Activated CD4-positive, CD25-positive, alpha-beta regulatory T cell treated with anti-CD3 and anti-CD28 coated beads, Interleukin-2, amount 50 U/mL, for 24 hours (primary cell): ENCODE measurements at regions not wholly inside any gene's neighbourhood (a gene's known extent, or its start where the extent isn't known, plus 50 kb on each side); places are given as distances from the start of the nearest gene placed in this dataset.

Experiments
- ATAC-seq, 2 donors: fragments of 150-1000 bp; cut with Tn5 transposase; one replicate each; pipeline ENCODE4 v1.10.0; 2021; ENCODE audit warnings: mild to moderate bottlenecking in 1 of 2, moderate library complexity in 1 of 2

DNA sequence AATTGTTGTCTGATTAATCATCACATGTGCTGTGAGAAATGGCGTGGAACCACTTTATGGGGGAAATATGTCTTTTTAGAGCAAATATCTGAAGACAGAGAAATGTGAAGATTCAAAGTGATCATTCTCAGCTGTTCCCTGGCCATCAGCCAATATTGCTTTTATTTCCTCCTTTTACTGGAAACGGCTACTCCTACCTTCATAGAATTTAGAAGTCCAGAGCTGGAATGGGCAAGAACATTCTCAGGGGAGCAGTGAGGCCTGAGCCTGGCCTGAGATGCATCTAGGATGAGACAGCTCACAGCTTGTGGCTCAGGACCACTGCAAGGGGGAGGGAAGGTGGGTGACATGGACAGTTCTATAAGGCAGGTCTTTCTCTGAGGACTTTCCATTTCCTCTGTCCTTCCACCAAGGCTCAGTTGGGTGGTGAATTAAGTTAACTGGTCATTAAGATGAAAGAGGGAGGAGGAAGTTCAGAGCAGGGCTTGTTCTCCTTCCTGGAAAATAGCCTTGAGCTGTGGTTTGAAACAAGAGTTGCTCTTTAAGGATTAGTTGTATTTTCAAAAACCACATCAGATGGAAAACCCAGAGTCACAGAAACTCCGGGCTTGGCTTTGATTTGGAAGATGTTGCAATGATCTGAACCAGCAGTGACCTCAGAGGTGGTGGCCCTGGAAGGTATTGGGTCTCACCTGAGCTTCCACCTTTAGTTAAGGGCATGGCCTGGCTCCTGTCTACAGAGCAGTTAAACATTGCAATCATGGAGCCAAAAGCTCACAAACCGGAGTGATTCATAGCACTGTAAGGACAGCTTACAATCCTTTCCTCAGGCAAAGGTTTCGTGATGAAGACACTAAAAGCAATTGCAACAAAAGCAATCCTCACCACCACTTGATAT, 144.3 kb downstream of the VAPA start:
- no peak for ATAC-seq

DNA sequence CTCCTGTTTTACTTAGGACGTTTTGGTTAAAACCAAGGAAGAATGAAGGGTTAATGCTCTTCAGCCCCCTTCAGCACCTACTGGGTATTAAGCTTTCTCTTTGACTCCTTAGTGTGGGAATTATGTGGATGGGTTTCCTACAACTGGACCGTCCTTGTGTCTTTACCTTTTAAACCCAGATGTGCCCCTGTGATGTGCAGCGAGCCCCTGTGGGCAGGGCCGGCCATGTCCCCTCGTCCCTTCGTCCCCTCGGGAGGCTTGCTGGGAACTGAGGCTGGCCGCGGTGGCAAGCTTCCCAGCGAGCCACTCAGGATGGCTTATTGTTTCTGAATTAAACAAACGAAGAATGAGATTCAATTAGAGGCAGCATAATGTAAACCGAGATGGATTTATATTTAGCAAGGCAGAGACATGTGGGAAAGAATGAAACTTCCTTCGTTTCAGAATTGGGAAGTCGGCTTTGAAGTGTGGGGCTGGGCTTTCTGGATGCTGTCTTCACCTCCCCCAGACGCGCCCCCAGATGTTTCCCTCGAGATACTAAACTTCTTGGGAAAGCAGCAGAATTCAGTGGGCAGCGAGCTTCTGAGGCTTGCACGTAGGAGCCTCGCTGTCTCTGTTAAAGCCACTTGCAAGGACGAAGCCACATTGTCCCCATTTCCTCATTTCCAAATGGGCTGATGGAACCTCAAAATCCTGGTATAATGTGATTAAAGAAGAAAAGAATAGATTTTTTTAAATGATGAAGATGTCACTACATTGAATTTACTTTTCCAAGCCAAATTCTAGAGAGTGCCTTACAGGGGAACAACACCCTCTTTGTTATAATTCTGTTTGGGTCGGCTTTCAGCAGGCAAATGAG, 146.0 kb downstream of the VAPA start:
- no peak for ATAC-seq

DNA sequence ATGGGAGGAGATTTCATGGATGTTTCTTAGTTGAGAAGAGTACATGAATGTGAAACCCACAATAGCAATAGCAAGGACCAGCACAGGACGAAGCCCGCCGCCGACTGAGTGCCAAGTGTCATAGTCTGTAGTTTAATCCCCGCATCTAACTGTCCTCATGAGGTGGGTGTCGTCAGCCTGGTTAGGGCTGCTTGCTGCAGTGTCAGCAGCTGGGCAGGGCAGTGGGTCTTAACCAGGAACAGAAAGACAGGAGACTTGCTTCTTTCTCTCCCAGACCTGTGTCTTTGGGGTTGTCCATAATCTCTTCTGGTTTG, 146.6 kb downstream of the VAPA start:
- ATAC-seq = no peak

DNA sequence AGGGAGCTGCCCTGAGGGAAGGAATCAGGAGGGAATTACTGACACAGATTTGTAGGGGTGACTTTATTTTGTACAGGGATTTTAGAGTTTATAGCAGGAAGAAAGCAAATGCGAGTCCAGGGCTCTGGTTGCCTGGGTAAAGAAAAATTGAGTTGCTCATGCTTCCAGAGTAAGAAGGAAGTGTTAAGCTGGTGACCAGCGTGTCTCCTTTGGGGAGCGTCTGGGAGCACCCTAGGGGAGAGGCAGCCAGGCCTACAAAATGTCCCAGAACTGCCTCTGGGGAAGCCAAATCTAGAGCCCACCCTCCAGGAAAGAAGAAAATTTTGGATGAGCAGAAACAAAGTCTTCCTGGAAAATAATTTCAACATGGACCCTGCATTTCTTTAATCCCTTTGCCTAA, 147.0 kb downstream of the VAPA start:
- no peak for ATAC-seq

DNA sequence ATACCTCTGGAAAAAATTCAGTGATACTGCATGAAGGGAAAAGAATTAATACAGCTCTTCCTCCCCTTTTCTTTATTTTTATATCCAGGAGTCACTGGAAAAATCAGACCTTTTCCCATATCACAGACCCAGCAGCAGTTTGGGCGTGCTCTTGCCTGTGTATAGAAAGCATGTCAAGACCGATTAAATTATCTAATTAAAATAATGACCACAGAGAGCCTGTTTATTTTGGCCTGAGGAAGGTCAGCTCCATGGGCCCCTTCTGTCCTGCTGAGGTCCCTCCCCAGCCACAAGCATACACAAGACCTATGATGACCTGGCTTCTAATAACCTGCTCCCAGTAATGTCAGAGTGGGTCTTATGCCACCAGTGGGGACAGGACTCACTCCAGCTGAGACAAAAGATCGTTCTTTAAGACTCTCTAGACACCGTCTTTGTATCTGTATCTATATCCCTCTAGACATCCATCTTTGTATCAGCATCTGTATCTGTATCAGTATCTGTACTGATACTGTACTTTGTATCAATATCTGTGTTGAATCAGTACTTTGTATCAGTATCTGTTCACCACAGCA, 147.8 kb downstream of the VAPA start:
- ATAC-seq = no peak

DNA sequence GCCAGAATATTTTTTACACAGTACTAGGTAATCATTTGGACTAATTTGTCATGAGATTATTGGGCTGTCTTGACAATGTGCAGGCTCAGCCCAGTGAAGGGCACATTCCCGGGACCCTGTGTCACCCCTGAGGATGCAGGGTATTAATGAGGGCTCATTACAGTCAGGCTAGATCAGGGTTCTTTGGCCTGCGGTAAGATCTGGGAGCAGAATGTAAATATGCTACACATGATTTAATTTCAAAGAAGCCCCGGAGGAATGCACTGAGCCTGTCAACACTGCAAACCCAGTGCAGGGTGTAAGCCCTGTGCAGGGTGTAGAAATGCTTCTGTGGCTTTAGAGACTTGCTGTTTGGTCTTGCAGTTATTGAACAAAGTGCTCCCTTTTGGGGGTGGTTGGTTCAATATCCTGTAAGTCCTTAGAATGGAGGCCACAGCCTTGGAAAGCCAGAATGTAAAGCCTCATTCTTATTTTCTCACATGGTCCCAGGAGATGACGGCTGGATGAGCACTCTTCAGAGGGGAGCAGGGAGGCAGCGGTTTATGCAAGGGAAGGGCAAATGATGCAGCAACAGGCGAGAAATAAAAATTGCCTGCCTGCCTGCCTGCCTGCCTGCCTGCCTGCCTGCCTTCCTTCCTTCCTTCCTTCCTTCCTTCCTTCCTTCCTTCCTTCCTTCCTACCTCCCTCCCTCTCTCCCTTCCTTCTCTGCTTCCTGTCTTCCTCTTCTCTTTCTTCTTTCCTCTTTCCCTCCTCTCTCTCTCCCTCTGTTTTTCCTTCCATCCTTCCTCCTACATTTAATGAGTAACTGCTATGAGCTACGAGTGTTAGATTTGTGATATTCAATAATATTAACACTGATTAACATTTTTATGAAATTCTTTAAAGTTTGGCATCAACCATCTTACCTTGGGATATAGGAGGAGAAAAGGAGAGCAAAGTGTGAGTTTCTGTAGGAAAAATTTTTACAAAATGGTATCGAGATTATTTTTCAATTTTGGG, 148.8 kb downstream of the VAPA start:
- ATAC-seq = no peak

DNA sequence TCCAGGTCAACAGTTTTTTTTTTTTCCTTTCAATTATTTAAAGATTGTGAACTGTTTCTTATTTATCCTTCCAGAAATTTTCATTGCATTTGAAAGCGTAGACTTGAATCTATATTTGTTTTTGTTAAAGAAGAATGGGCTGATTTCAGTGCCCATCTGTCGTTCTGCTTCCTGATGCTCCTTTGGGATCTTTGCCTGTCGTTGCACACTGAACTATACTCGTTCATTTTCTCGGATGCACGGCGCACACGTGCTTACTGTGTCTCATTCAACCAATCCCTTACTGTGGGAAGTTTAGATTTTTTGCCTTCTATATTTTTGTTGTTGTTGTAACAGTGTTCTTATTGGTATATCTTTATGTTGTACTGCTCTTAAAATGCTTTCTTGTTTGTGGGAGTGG, 149.7 kb downstream of the VAPA start:
- no peak for ATAC-seq

- no peak for ATAC-seq
These were observed 150.5 kb downstream of the VAPA start for GRCh38 chr18:10064267-10064666.

DNA sequence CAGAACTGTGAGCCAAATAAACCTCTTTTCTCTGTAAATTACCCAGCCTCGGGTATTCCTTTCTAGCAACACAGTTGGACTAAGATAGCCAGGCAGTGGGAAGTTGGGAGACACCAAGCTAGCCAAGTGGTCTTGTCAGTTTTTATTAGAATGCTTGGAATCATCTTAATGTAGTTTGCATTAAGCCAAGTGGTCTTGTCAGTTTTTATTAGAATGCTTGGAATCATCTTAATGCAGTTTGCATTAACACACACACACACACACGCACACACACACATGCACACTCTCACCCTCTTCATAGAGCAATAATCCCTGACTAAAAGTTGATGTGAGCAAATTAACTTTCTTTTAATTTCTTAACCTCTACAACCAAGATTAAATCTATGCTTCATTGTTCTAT, 151.5 kb downstream of the VAPA start:
- ATAC-seq = no peak

- ATAC-seq = no peak
These were observed 154.1 kb downstream of the VAPA start for GRCh38 chr18:10067670-10068659.

DNA sequence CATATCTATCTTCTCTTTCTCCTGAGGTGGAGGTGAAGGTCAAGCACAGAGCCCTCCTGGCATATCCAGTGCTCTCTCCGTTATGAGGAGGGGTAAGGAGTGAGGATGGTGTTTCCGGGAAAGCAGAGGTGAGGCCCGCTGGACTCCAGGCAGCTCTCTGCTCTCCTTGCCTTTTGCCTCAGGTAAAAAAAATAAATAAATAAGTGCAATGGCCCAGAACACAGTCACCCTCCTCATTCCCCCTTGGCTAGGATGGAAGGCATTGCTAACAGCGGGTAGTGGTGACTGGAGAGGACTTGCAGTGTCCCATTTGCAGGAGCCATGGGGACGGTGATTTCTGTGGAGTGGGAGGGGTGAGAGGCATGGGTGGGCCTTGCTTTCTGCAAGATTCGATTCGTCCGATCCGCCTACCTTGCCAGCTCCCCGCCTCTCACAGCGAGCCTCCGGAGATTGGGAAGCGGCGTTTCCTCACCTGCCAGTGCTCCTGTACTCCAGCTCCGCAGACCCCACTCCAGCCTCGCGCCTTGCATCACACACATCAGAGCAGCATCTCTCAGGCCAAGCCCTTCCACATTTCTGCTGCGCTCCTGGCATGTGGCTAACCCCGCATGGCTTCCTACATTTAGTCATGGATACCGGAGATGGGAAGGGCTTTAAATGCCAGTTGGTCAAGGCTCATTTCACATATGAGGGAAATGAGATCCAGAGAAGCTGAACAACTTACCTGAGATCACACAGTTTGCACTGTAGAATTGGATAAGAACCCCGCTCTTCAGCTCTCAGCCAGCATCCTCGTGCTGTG, 155.2 kb downstream of the VAPA start:
- no peak for ATAC-seq

- ATAC-seq = no peak
These were observed 156.8 kb downstream of the VAPA start for GRCh38 chr18:10070561-10071000.

DNA sequence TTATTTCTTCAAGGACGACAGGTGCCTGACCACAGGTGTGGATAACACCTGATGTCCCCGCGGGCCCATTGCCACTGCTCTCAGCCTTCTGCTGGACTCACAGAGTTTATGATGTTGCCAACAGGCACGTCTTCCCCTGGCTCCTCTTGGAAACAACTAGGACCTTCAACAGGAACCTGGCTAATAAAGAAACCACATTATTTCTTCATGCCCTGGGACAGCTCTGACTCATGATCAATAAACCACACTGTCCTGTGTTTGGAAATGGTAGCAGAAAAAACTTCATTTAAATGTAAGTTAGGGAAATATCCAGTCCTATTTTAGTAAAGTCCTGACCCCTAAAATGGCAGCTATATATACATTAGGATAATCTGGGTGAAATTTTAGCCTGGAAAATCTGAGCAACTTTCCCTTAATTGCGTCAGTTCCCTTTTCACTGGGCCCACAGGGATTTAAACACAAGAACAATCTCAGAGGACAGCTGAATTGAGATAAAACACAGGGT, 158.9 kb downstream of the VAPA start:
- ATAC-seq = no peak

DNA sequence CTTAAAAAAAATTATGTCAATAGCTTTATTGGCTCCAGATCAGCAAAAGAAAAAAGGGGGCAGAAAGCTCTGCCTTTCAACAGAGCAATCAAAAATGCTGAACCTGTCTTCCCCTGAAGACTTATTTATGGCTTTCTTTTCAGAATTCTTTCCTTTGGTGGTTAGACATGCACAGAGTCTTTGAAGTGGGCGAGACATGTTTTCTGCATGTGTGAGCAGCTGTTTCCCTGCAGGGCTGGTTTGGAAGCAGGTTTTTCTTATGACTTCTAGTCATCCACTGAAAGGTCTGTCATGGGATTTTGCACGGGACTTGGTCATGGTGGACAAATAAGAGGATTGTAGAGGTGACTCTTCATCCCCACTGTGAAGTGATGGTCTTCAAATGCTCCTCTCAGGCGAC, 160.3 kb downstream of the VAPA start:
- no peak for ATAC-seq

- no peak for ATAC-seq
These were observed 160.9 kb downstream of the VAPA start for GRCh38 chr18:10074728-10075127.

- ATAC-seq = no peak
These were observed 162.8 kb downstream of the VAPA start for GRCh38 chr18:10076502-10077030.

GRCh38 chr18:10077986-10078385, 164.2 kb downstream of the VAPA start:
- no peak for ATAC-seq

GRCh38 chr18:10080372-10080771, 166.6 kb downstream of the VAPA start:
- no peak for ATAC-seq

DNA sequence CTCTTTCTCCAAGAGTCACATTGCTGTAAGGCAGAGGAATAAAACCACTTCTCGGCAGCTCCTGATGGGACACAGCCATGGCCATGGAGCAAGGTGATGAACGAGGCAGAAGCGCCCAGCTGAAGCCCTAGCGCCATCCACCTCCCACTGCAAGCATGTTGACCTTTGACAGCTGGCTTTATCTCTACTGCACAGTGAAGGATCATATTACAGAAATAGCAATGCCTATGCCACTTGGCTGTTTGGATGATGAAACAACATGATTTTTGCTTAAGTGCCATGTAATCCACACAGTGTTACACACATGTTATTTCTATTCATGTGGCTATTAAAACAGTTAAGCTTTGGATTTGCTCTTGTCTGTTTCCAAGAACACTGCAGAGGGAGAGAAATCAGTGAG, 167.7 kb downstream of the VAPA start:
- no peak for ATAC-seq

GRCh38 chr18:10085416-10085815, 171.6 kb downstream of the VAPA start:
- ATAC-seq = no peak
